ENCODE measurements at regions not wholly inside any gene's neighbourhood (a gene's known extent, or its start where the extent isn't known, plus 50 kb on each side); places are given as distances from the start of the nearest gene placed in this dataset.

DNA sequence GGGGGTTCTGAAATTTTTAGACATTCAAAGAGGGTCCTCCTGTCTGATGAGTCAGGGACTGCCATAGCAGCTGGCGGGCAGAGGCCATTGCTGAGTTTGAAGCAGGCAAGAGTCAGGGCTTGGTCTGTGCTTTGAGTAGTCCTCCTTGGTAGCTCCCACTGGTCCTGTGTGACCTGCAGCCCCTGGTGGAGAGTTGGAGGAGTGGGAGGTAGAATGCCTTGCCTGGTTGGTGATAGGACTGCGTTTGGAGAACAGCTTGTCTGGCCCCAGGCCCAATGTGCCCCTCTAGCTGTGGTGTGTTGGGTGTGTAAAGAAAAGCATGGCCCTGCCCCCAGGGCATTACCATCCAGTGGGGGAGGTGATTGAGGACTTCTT, 116.7 kb downstream of the BEGAIN start:
- no peaks in the 10 kb centered on the region for H3K9me3 ChIP-seq
- no peaks in the 10 kb centered on the region for H3K36me3 ChIP-seq
- no peak overlapping the region for H3K4me3 ChIP-seq
- H3K4me1 ChIP-seq = peaks cover 24% of the 10 kb centered on the region
- no peak for TF ChIP-seq Cebpa-rat (IDR thresholded peaks at IDR 0.05)
- no peaks in the 10 kb centered on the region for H4K20me1 ChIP-seq
- no peak overlapping the region for H3K27ac ChIP-seq
- H3K4me2 ChIP-seq = no peak overlapping the region
- no peak overlapping the region for H3K9ac ChIP-seq
- H3K27me3 ChIP-seq = no peaks in the 10 kb centered on the region

DNA sequence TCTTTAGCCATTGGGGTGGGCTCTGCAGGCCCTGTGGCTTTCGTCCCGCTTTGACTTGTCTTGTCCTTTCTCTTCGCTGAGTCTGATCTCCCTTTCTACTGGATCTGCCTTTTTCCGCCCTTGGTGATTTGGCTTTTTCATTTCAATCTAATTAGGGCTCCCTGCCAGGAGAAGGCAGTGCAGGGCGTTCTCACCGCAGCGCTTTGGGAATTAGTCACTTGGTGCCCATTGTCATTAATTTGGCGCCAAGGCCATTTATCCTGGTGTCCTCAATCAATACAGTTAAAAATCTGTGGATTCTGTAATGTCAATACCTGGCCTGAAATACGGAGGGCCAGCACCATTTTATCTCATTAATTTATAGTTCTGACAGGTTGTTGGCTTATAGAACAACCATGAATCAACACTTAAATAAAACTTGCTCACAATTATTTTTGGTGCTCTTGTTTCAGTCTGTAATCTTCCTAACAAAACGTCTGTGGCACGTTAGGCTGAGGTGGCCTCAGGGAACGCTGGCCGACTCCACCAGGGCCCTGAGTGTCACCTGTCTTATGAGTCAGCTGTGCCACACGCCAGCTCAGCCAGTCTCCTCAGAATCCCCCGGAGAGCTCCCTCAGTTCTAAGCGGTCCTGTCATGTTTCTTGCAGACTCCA, 115.7 kb downstream of the BEGAIN start:
- Histone ChIP-seq H4K20me1 (no peaks in the 10 kb centered on the region), H3K9ac (no peak overlapping the region), H3K27me3 (no peaks in the 10 kb centered on the region), H3K27ac (no peak overlapping the region), H3K36me3 (no peaks in the 10 kb centered on the region), H3K4me2 (peak overlapping the region; percentile 50), H3K9me3 (no peaks in the 10 kb centered on the region), H3K4me3 (no peak overlapping the region), H3K4me1 (peaks cover 24% of the 10 kb centered on the region)
- no peak for TF ChIP-seq Cebpa-rat (IDR thresholded peaks at IDR 0.05)

DNA sequence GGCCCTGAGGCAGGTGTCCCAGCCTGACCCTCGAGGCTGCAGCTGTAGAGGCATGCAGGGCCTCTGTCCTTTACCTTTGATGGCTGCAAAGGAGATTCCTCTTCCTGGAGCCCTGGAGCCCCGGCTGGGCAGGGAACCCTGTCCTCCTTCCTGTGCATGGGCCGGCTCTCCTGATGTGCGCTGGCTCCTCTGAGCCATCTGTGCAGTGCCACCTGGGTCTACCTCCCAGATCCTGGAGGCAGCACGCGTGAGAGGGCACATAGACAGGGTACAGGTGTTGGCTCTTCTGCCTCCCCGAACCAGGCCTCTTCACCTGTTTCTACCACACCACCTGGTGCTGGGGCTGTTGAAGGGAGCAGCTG, 115.1 kb downstream of the BEGAIN start:
- H3K27ac ChIP-seq = no peak overlapping the region

DNA sequence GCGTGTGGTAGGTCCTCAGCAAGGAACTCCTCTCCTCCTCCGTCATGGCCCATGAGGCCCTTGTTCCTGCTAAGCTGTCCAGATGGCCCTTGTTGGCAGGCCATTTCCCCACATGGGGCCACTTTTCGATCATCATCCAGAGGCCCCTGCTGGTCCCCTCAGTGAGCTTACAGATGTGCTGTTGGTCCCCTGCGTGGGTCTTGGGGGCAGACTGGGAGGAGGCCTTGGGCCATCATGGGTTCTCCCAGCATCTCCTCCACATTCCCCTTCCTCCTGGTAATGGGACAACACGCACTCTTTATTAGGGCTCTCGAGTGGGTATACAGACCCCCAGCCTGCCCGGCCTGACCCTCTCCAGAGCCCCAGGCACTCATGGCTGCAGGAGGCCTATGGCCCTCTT, 114.7 kb downstream of the BEGAIN start:
- Histone ChIP-seq H3K36me3 (no peaks in the 10 kb centered on the region), H3K27me3 (no peaks in the 10 kb centered on the region), H3K4me2 (peak overlapping the region; percentile 50), H4K20me1 (no peaks in the 10 kb centered on the region), H3K27ac (no peak overlapping the region), H3K4me3 (no peak overlapping the region), H3K9ac (no peak overlapping the region), H3K4me1 (peaks cover 24% of the 10 kb centered on the region), H3K9me3 (no peaks in the 10 kb centered on the region)
- no peak for TF ChIP-seq Cebpa-rat (IDR thresholded peaks at IDR 0.05)

More for the DNA sequence above, 115.1 kb downstream of the BEGAIN start:
- H3K4me2 ChIP-seq = peak overlapping the region; percentile 50
- H3K9me3 ChIP-seq = no peaks in the 10 kb centered on the region
- H3K9ac ChIP-seq = no peak overlapping the region
- H3K4me3 ChIP-seq = no peak overlapping the region
- no peaks in the 10 kb centered on the region for H4K20me1 ChIP-seq
- no peak for TF ChIP-seq Cebpa-rat (IDR thresholded peaks at IDR 0.05)
- H3K4me1 ChIP-seq = peaks cover 24% of the 10 kb centered on the region
- H3K36me3 ChIP-seq = no peaks in the 10 kb centered on the region
- no peaks in the 10 kb centered on the region for H3K27me3 ChIP-seq

DNA sequence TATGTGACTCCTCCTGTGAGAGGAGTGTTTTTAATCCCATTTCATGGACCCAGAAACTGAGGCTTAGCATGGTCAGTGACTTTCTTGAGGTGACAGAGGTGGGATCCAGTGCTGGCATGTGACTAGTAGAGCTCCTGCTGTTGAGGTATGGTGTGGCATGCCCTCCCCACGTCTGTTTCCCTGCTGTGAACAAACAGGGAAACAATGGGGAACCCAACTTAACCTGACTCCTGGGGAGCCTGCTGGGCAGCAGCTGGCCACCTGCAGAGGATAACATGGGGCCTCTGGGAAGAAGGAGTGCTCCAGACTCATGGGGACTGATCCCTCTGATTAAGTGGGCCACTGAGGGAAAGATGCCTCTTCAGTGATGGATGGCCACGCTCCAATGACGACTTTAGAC, 114.0 kb downstream of the BEGAIN start:
- no peak overlapping the region for H3K9ac ChIP-seq
- H3K27ac ChIP-seq = no peak overlapping the region
- H3K4me3 ChIP-seq = no peak overlapping the region
- no peak for TF ChIP-seq Cebpa-rat (IDR thresholded peaks at IDR 0.05)
- no peaks in the 10 kb centered on the region for H4K20me1 ChIP-seq
- H3K4me1 ChIP-seq = peaks cover 24% of the 10 kb centered on the region
- H3K27me3 ChIP-seq = no peaks in the 10 kb centered on the region
- H3K9me3 ChIP-seq = no peaks in the 10 kb centered on the region
- no peaks in the 10 kb centered on the region for H3K36me3 ChIP-seq
- H3K4me2 ChIP-seq = no peak overlapping the region

DNA sequence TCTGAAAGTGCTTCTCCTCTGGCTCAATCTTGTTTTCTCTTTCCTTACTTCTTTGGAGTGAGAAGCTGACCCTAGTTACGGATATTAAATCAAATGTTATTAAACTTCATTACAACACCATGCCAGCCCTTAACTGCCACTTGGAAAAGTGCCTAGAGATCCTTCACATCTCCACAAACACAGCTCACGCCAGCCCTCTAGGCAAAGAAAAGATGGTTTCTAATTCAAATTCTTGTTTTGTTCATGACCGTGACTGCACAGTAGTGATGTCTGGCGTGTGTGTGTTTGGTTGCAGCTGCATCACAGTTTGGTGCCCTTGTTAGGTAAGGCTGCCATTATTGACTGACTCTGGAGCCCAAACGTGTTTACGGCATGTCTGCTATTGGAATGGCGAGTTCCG, 113.0 kb downstream of the BEGAIN start:
- no peak overlapping the region for H3K4me2 ChIP-seq
- H3K4me1 ChIP-seq = peaks cover 24% of the 10 kb centered on the region
- TF ChIP-seq Cebpa-rat (IDR thresholded peaks at IDR 0.05) = no peak

DNA sequence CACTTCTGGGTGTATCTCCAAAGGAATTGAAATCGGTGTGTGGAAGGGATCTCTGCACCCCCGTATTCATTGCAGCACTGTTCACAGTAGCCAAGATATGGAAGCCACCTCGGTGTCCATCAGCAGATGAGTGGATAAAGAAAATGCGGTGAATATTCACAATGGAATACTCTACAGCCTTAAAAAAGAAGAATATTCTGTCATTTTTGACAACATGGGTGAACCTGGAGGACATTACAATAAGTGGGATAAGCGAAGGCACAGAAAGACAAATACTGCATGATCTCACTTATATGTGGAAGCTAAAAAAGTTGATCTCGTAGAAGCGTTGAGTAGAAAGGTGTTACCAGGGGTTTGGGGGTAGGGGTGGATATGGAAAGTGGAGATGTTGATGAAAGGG, 111.9 kb downstream of the BEGAIN start:
- Histone ChIP-seq H3K9ac (no peak overlapping the region), H3K27me3 (no peaks in the 10 kb centered on the region), H3K36me3 (no peaks in the 10 kb centered on the region)

More for the DNA sequence above, 113.0 kb downstream of the BEGAIN start:
- no peaks in the 10 kb centered on the region for H3K9me3 ChIP-seq
- H3K36me3 ChIP-seq = no peaks in the 10 kb centered on the region
- no peaks in the 10 kb centered on the region for H3K27me3 ChIP-seq
- no peak overlapping the region for H3K27ac ChIP-seq
- H3K4me3 ChIP-seq = no peak overlapping the region
- no peaks in the 10 kb centered on the region for H4K20me1 ChIP-seq
- H3K9ac ChIP-seq = no peak overlapping the region

DNA sequence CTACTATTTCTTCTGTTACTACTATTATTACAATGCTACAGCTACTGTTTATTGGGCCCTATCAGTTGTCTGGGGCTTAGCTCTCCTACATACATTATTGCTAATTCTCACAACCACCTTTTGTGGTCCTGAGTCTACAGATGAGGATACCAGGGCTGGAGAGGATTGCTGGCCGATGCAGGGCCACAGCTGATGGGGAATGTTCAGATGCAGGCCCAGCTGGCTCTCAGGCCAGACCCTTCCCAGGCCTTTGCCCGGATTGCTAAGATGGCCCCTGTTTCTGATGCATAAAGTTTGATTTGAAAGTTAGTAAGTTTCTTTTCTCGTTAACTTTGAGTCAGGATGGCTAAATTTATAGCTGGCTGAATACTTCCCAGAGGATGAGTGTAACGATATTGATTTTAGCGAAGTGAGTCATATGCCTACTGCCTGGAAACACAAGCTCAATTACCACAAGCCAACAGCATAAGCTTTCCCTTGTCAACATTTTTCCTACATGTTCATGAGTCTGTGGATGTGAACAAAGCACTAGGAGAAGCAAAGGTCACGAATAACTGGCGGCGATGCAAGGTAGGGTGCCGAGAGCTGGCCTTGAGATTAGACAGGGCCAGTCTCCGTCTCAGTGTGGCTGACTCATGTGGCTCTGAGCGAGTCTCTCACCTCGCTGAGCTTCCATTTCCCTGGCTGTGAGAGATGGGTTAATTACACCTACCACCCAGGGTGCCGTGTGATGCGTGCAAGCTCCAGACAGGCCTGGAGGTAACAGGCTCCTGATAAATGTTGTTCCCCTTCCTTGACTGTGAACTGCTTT, 111.0 kb downstream of the BEGAIN start:
- TF ChIP-seq Cebpa-rat (IDR thresholded peaks at IDR 0.05) = no peak
- Histone ChIP-seq H3K4me3 (no peak overlapping the region), H3K4me1 (peaks cover 17% of the 10 kb centered on the region), H3K9ac (no peak overlapping the region), H3K27ac (no peak overlapping the region), H4K20me1 (no peaks in the 10 kb centered on the region), H3K27me3 (no peaks in the 10 kb centered on the region), H3K36me3 (no peaks in the 10 kb centered on the region), H3K9me3 (no peaks in the 10 kb centered on the region), H3K4me2 (no peak overlapping the region)

More for the DNA sequence above, 111.9 kb downstream of the BEGAIN start:
- Histone ChIP-seq H3K27ac (no peak overlapping the region), H3K9me3 (no peaks in the 10 kb centered on the region), H3K4me2 (no peak overlapping the region), H3K4me3 (no peak overlapping the region), H4K20me1 (no peaks in the 10 kb centered on the region), H3K4me1 (peaks cover 24% of the 10 kb centered on the region)
- TF ChIP-seq Cebpa-rat (IDR thresholded peaks at IDR 0.05) = no peak

DNA sequence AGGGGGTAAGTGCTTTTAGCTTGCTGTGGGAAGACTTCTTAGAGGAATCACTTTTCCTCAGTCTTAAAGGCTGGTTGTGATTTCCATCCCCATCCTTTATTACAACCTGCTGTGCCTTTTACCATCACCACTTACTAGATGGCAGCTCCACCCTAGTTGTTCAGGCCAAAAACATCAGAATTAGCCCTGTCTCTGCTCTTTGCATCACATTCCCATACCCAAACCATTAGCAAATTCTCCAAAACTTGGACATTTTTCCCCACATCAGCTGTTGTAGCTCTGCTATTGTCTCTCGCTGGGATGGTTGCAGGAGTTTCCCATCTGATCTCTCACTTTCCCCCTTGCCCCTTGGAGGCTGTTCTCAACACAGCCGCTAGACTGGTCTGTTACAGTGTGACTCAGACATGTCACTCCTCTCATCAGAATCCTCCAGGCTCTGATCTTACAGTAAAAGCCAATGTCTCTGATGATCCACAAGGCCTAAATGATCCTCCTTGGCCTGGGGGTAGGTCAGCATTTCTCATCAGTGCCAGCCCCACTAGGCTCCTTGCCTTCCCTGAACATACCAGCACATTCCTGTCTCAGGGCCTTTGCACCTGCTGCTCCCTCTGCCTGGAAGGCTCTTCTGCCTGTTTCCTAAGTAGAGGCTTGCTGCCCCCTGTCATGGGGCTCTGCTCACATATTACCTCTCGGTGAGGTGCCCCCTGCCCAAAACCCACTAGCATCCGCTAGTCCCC, 102.5 kb downstream of the BEGAIN start:
- 0 out of 2 replicates have a peak overlapping the region, but pooled peaks have one; percentile 28 for H3K4me3 ChIP-seq
- no peaks in the 10 kb centered on the region for H3K9me3 ChIP-seq
- H3K9ac ChIP-seq = no peak overlapping the region
- peaks cover 73% of the 10 kb centered on the region for H3K4me1 ChIP-seq
- H3K36me3 ChIP-seq = no peaks in the 10 kb centered on the region
- H3K27ac ChIP-seq = peak overlapping the region; percentile 83
- peak overlapping the region; percentile 78 for H3K4me2 ChIP-seq
- no peaks in the 10 kb centered on the region for H3K27me3 ChIP-seq
- TF ChIP-seq Cebpa-rat (IDR thresholded peaks at IDR 0.05) = no peak
- peaks cover 9% of the 10 kb centered on the region; the same call in 1 of the 2 replicates for H4K20me1 ChIP-seq

Measured in BLaER1 (cell line).